ENCODE measurements at regions not wholly inside any gene's neighbourhood (a gene's known extent, or its start where the extent isn't known, plus 50 kb on each side); places are given as distances from the start of the nearest gene placed in this dataset.

- no peaks in the 10 kb centered on the region for H3K36me3 ChIP-seq
- no peak overlapping the region for H3K27ac ChIP-seq
- ATAC-seq (ENCODE audit: low FRiP score in 2 of 2) (peak in 1 of 2 donors; percentile 57), DNase-seq (no peak)
- H3K4me1 ChIP-seq: no peaks in the 10 kb centered on the region
- WGBS, 2 donors: 47 to 54% methylated on average over 1 of the region's 1 CpG
- H3K27me3 ChIP-seq: no peaks in the 10 kb centered on the region
- H3K9me3 ChIP-seq: no peaks in the 10 kb centered on the region
- H3K4me3 ChIP-seq: no peak overlapping the region
- TF ChIP-seq POLR2AphosphoS5 (IDR thresholded peaks at IDR 0.05): no peak
- no peak for TF ChIP-seq EP300 (IDR thresholded peaks at IDR 0.05)
- no peak for TF ChIP-seq POLR2A (IDR thresholded peaks at IDR 0.05)
- no peak for TF ChIP-seq CTCF (IDR thresholded peaks at IDR 0.05)
Observed at GRCh38 chr12:61891632-61892031, 368.6 kb upstream of the USP15 start.

- H3K4me1 ChIP-seq: no peaks in the 10 kb centered on the region
- no peaks in the 10 kb centered on the region for H3K36me3 ChIP-seq
- no peak overlapping the region for H3K4me3 ChIP-seq
- no peak for TF ChIP-seq CTCF (IDR thresholded peaks at IDR 0.05)
- WGBS, 2 donors: 86 to 93% methylated on average over 1 of the region's 1 CpG
- no peak for DNase-seq
- peaks cover 0 to 9% (median 5%) of the 10 kb centered on the region in 4 donors for H3K9me3 ChIP-seq
- no peak overlapping the region for H3K27ac ChIP-seq
- no peaks in the 10 kb centered on the region for H3K27me3 ChIP-seq
- no peak for ATAC-seq (ENCODE audit: low FRiP score in 2 of 2)
Observed at GRCh38 chr12:61894168-61894567, 366.0 kb upstream of the USP15 start.

- no peak for DNase-seq
- H3K36me3 ChIP-seq: no peaks in the 10 kb centered on the region
- no peaks in the 10 kb centered on the region for H3K4me1 ChIP-seq
- H3K9me3 ChIP-seq: peaks cover 0 to 9% (median 5%) of the 10 kb centered on the region in 4 donors
- no peak overlapping the region for H3K27ac ChIP-seq
- TF ChIP-seq POLR2AphosphoS5 (IDR thresholded peaks at IDR 0.05) (no peak), CTCF (IDR thresholded peaks at IDR 0.05) (no peak), EP300 (IDR thresholded peaks at IDR 0.05) (no peak), POLR2A (IDR thresholded peaks at IDR 0.05) (no peak)
- ATAC-seq (ENCODE audit: low FRiP score in 2 of 2): no peak
- no peak overlapping the region for H3K4me3 ChIP-seq
- H3K27me3 ChIP-seq: no peaks in the 10 kb centered on the region
Observed at GRCh38 chr12:61896436-61896835, 363.8 kb upstream of the USP15 start.

- 91 to 95% methylated on average over 1 of the region's 1 CpG for WGBS, 2 donors
- ATAC-seq (ENCODE audit: low FRiP score in 2 of 2) (no peak), DNase-seq (no peak)
- TF ChIP-seq POLR2A (IDR thresholded peaks at IDR 0.05) (no peak), POLR2AphosphoS5 (IDR thresholded peaks at IDR 0.05) (no peak)
- peaks cover 0 to 9% (median 5%) of the 10 kb centered on the region in 4 donors for H3K9me3 ChIP-seq
- no peaks in the 10 kb centered on the region for H3K36me3 ChIP-seq
- no peaks in the 10 kb centered on the region for H3K4me1 ChIP-seq
- no peak overlapping the region for H3K4me3 ChIP-seq
- H3K27ac ChIP-seq: no peak overlapping the region
- H3K27me3 ChIP-seq: no peaks in the 10 kb centered on the region
Observed at GRCh38 chr12:61902403-61902802, 357.8 kb upstream of the USP15 start.

- Histone ChIP-seq H3K4me3 (no peak overlapping the region), H3K4me1 (no peaks in the 10 kb centered on the region), H3K27me3 (no peaks in the 10 kb centered on the region), H3K9me3 (no peaks in the 10 kb centered on the region), H3K36me3 (no peaks in the 10 kb centered on the region), H3K27ac (no peak overlapping the region)
- TF ChIP-seq EP300 (IDR thresholded peaks at IDR 0.05) (no peak), CTCF (IDR thresholded peaks at IDR 0.05) (no peak), POLR2AphosphoS5 (IDR thresholded peaks at IDR 0.05) (no peak), POLR2A (IDR thresholded peaks at IDR 0.05) (no peak)
- WGBS, 2 donors: 32 to 55% methylated on average over 2 of the region's 2 CpGs
- ATAC-seq (ENCODE audit: low FRiP score in 2 of 2) (no peak), DNase-seq (no peak)
Observed at GRCh38 chr12:61911113-61911512, 349.1 kb upstream of the USP15 start.
